T follicular helper cell (primary cell): ENCODE measurements at regions not wholly inside any gene's neighbourhood (a gene's known extent, or its start where the extent isn't known, plus 50 kb on each side); places are given as distances from the start of the nearest gene placed in this dataset.

Experiments used
- DNase-seq: peaks from one replicate; pipeline ENCODE4 v3.0.0-alpha.2; 2020; ENCODE audit warnings: low read depth

GRCh38 chr16:55271945-55272513, 52.0 kb upstream of the IRX6 start:
- DNase-seq: no peak

GRCh38 chr16:55272744-55273143, 51.3 kb upstream of the IRX6 start:
- no peak for DNase-seq

- no peak for DNase-seq
Observed at GRCh38 chr16:55273356-55273755, 50.6 kb upstream of the IRX6 start.

GRCh38 chr16:55273959-55274358, 50.0 kb upstream of the IRX6 start:
- no peak for DNase-seq
